ENCODE measurements at regions not wholly inside any gene's neighbourhood (a gene's known extent, or its start where the extent isn't known, plus 50 kb on each side); places are given as distances from the start of the nearest gene placed in this dataset.

- DNase-seq: no peak
Observed at GRCh38 chr10:130889240-130889639, 422.3 kb downstream of the TCERG1L start.

GRCh38 chr10:130889780-130890179 is 421.7 kb downstream of the TCERG1L start:
- DNase-seq: no peak

DNA sequence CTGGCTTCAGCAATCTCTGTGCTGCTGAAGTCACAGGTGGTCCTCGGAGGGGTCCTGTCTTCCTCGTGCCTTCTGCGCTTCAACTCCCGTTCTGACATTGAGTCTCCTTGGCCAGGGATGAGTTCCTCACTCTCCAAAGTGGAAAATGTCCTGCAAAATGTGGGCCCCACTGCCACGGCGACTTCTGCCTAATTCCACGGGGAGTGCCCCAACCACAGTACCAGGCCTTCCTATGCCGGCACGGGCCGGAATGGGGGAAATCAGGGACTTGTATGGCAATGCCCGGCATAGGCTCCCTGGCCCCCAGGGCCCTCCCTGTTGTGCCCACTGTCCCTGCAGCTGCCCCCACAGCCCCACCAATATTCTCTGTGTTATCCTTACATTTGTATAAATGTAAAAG is 420.5 kb downstream of the TCERG1L start:
- no peak for DNase-seq

- no peak for DNase-seq
Observed at GRCh38 chr10:130894471-130894870, 417.1 kb downstream of the TCERG1L start.

DNA sequence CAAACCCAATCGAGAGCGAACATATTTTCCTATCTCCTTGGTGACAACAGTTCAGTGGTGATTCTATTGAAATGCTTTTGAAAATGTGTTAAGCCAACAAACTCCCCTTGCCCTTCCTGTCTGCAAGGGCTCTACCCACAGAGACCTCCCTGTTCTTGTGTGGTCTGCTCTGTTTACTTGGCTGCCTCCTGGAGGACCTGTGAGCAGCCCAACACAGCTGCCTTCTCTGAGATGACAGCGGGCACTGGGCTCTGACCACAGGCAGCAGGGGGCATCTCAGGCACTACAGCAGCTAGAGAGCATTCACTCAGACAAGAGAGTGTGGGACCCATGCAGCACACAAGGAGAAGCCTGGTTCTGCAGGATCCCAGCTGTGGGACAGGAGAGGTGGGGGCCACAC is 416.4 kb downstream of the TCERG1L start:
- DNase-seq: no peak

DNA sequence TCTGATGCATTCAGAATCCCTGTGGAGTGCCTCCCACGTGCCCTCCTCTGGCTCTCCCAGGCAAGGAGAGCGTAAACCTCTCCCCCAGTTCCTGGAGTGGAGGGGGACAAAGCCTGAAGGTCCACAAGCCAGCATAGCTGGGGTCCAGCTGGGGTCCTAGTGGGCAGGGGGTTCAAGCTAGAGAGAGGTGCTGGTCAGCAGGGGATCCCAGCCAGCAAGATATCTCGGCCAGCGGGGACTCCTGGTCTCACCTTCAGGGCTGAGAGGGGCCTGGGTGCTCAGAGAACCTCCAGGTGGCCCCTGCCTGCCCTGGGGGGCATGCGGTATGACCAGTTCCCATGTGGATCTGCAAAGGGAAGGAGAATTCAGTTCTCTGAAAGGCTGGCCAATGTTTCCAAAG is 413.7 kb downstream of the TCERG1L start:
- no peak for DNase-seq

- no peak for DNase-seq
Observed at GRCh38 chr10:130898381-130898780, 413.1 kb downstream of the TCERG1L start.

- DNase-seq: no peak
Observed at GRCh38 chr10:130899856-130900255, 411.7 kb downstream of the TCERG1L start.

- no peak for DNase-seq
Observed at GRCh38 chr10:130900441-130901160, 410.9 kb downstream of the TCERG1L start.

DNA sequence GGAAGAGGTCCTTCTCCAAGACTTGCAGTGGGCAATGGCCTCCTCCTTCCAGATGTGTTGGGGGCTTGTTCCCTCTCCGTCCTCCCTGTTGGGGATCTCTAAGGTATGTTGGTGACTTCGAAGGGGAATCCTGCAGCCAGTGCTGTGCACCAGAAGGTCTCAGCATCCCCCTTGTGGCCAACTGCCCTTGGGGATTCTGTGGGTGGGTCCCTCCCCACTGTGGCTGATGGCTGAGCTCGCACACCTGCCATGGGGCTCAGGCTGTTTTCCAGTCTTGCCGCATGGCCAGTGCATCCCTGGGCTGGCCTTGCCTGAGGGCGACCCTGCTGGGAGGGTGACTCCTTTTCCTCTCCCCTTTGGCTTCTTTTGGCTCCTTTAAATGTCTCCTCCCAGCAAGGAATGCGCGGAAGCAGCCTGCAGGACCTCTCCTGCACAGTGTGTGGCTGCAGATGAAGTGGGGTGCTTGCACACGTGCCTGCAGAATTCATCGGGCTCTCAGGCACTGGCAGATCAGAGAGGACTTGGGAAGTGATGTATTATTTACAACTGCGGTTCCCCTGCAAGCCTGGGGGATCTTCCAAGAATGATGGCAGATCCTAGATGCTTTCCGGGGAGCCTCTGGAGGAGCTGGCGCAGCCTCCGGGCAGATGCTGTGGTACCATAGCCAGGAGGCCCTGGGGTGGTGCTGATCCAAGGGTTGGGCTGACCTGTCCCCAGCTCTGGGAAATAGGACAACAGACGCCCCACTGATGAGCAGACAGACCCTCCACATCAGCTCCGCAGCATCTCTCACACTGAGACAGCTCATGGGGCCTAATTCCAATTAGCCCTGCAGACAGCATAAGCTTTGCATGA is 410.0 kb downstream of the TCERG1L start:
- no peak for DNase-seq

GRCh38 chr10:130902471-130902870 is 409.1 kb downstream of the TCERG1L start:
- DNase-seq: no peak

DNA sequence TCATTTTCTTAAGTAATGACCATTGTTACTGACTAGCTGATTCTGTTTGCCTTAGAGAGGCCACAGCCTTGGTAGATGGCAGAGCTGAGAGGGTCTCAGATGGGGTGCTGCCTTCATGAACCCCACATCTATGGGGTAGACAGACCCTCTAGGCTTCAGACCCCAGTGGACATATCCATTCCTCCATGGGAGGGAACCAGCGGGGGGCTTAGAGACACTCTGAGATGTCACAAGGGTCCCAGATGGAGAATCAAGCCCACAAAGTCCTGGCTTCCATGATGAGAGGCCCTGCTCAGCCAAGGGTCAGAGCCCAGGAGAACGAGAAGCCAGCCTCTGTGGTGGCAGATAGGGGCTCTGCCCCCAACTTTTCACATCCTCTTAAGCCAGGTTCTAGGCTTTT is 408.6 kb downstream of the TCERG1L start:
- no peak for DNase-seq

DNA sequence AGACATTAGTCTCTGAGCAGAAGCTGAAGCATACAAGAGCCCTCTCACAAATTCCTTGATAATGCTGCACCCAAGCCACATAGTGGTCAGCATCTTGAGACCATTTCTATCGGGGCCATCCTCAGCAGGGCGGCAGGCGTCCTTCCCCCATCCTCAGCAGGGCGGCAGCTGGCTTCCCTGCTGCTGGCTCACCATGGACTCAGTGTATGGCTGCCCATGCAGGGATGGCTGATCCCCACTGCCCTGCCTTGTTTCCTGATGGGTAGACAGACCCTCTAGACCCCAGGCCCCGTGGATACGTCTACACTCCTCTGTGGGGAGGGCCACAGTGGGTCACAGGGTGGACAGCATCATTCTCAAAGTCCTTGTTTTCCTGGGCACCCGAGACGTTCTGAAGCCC is 406.8 kb downstream of the TCERG1L start:
- no peak for DNase-seq

DNA sequence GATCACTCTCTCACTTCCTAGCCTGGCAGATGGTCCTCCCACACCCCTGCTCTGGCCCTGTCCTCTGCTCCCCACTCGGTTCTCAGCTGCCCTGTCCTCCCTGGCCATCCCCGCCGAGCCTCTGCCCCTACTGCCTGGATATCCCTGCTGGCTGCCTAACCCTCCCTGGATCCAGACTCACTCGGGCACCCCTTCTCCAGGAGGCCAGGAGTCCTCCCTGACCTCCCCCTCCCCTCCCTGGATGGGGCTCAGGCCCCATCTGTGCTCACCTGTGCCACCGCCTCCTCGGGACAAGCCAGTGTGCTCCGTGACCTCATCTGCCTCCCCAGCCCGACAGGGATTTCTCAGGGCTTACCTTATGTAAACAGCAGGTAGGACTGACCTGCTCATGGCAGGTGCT is 406.1 kb downstream of the TCERG1L start:
- no peak for DNase-seq

GRCh38 chr10:130905921-130906320 is 405.6 kb downstream of the TCERG1L start:
- DNase-seq: no peak

DNA sequence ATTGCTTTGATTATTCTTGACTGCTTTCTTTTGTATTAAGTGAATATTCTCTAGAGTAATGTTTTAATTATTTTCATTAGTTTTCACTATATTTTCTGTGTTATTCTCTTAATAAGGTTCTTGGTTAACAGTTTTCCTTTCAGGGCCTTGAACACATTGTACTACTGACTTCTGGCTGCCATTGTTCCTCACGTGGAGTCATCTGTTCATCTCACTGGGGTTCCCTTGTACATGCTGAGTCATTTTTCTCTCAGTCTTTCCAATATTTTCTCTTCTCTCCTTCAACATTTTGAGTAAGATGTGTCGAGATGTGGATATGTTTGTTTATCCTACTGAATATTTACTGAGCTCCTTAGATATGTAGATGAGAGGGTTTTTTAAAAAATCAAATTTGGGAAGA is 400.7 kb downstream of the TCERG1L start:
- DNase-seq: no peak

DNA sequence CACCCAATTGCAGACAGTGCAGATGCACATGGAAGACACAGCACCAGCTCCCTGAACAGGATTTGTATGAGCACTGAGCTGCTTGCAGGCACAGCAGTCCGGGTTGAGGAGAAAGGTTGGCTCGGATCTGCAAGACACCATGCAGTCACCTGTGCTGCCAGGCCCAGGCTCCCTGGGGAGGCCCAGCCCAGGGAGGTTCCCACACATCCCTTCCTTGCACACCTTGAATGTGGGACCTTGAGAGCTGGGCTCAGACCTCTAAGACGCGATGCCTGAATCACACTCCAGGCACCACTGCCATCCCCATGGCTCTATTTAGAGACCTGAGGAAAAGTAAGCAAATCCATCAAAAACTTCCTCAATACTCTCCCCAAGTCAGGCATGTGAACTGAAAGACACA is 397.7 kb downstream of the TCERG1L start:
- DNase-seq: no peak

- no peak for DNase-seq
Observed at GRCh38 chr10:130914367-130914766, 397.2 kb downstream of the TCERG1L start.

- no peak for DNase-seq
Observed at GRCh38 chr10:130915065-130915464, 396.5 kb downstream of the TCERG1L start.

DNA sequence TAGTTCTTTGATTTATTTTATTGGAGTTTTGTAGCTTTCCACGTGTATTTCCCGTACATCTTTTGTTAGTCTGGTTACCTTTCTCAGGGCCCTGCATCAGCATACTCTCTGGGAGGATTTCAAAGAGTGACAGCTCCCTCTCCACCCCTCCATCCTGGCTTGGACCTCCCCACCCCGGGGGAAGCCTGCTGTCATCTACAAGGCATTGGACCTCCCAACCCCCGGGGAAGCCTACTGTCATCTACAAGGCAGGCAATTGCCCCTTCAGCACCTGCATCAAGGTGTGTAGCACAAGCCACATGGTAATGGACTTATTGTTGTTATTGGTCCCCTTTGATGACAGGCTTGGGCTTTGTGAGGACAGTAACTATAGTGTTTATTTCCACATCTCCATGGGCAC is 390.1 kb downstream of the TCERG1L start:
- no peak for DNase-seq

- DNase-seq: no peak
Observed at GRCh38 chr10:130921911-130922440, 389.5 kb downstream of the TCERG1L start.

- DNase-seq: no peak
Observed at GRCh38 chr10:130923596-130923995, 387.9 kb downstream of the TCERG1L start.

GRCh38 chr10:130924138-130924819 is 387.2 kb downstream of the TCERG1L start:
- no peak for DNase-seq

DNA sequence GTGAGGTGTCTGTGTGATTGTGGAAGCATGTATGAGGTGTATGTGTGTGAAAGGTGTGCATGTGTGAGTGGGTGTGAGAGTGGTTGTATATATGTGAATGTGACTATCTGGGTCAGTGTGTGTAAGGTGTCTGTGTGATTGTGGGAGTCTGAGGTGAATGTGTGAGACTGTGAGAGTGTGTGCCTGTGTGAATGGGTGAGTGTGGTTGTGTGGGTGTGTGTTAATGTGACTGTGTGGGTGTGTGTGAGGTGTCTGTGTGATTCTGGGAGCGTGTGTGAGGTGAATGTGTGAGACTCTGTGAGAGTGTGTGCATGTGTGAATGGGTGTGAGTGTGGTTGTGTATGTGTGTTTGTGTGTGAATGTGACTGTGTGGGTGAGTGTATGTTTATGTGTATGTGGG is 385.1 kb downstream of the TCERG1L start:
- no peak for DNase-seq

Measured in COR-L47 (cell line).